Stimulated activated CD8-positive, alpha-beta memory T cell treated with anti-CD3 and anti-CD28 coated beads, Interleukin-4, amount 100 ng/mL, for 1 hour (primary cell): ENCODE measurements at regions not wholly inside any gene's neighbourhood (a gene's known extent, or its start where the extent isn't known, plus 50 kb on each side); places are given as distances from the start of the nearest gene placed in this dataset.

Experiments used
- DNase-seq, 2 donors: peaks; one replicate each; pipeline ENCODE4 v3.0.0-alpha.2; 2020; ENCODE audit warnings: low read depth in 2 of 2, low spot score in 1 of 2

DNA sequence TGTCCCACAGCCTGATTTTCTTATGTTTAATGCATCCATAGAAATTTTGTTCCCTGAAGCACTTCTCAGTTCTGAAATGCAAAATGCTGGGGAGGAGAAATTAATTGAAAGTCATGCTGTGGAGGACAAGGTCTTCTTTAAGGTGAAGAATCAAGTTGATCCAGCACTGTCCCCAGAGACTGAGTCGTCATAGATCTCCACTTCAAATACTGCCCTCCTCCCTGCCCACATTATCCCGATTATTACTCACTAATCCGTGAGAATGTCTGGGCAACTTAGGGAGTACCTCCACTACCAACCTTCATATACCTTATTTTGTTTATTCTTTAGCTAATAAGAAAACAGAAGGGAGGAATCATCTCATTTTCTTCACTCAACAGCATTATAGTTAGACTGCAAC, 70.0 kb upstream of the FMN2 start:
- DNase-seq: no peak

DNA sequence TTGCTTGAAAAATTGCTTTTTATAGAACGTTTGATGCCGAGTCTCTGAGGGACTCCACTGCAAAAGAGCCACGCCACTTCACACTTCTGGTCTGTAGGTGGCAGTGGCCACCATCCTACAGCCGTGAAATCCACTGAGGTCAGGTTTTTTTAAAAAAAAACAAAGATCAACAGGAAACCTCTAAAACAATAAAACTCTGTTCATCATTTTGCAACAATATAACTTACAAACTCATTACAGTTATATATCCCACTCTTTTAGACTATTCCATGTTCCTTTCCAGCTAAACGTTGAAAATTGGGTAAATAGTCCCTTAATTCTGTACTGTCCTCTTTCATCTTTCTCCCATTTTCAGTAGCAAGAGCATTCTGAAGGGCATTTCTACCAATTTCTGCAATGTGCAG, 64.6 kb upstream of the FMN2 start:
- no peak for DNase-seq

DNA sequence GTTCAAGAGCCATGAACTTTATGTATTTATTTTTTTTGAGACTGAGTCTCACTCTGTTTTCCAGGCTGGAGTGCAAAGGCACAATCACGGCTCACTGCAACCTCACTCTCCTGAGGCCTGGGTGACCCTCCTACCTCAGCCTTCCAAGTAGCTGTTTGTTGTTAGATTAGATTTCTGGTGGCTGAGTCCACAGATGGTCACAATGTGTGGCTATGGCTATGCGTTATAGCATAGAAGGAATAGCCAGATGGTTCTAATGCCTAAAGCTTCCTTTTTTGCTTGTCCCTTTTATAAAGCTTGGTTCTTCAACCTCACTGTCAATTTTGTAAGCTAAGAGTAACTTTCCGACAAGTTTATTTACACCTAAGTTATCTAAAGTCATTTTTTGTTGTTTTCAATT, 62.3 kb upstream of the FMN2 start:
- DNase-seq: no peak

GRCh38 chr1:240030236-240030635, 61.4 kb upstream of the FMN2 start:
- DNase-seq: no peak

DNA sequence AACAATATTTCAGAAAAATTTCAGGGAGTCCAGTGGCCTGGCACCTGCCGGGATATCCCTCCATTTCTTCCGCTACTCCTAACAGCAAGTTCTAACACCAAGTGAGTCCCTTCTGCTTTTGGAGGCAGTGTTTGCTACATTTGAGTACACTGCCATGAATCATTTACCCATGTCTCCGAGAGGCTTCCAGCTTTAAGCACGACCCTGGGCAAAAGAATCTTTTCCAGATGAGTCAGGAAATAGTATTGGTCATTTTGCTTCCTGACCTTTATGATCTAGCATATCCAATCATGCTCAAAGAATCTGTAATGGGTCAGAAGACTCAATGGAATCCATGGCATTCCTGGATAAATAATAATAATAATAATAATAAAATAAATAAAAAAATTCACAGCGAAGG, 60.7 kb upstream of the FMN2 start:
- no peak for DNase-seq

DNA sequence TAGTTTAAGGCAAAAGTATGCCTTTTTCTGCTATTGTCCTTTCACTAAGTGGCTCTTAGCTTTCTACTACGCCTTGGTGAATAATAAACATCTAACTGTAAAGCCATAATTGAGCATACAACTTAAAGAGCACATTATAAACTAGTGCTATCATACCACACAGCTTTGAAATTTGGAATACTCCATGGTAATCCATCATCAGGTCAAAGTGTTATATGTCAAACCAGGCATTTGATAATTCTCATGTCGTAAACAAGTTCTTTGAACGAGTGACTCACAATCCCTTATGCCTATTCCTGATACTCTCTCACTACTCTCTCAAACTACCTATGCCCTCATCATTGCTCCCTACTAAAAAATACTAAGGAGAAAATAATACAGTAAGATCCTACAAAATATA, 60.3 kb upstream of the FMN2 start:
- no peak for DNase-seq

DNA sequence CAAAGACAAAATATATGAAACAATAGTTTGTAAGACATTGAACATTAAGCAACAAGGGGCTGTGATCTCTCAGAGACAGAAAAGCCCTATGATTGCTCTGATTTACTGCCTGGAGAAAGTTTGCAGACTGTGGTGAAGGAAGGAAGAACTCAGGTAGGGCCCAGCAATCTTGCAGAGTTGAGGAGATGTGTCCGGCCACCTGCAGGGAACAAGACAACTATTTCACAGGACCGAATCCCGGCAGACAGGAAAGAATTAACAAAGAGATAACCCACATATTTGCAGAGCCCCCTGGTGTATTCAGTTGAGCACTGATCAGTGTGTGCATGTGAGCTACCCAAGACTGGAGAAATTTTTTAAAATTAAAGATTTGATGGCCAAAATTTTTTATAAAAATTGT, 58.3 kb upstream of the FMN2 start:
- DNase-seq: no peak

DNA sequence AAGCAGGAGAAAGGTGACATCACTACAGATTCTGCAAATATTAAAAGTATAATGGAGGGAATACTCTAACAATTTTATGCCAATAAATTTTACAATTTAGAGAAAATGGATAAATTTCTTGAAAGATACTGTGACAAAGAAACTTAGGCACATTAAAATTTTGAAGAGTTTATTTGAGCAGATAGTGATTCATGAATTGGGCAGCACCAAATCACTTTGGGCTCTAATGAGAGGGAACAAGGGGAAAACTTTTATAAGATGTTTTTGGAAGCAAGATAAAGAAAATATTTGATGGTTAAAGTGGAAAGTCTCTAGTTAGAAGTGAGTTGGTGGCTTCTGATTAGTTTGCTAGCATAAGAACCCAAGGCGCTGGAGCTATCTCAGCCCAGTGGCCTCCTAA, 55.2 kb upstream of the FMN2 start:
- DNase-seq: no peak
